ENCODE measurements at regions not wholly inside any gene's neighbourhood (a gene's known extent, or its start where the extent isn't known, plus 50 kb on each side); places are given as distances from the start of the nearest gene placed in this dataset.
A peak's percentile ranks its signal among the peaks of the same experiment; 100 is the strongest.

DNA sequence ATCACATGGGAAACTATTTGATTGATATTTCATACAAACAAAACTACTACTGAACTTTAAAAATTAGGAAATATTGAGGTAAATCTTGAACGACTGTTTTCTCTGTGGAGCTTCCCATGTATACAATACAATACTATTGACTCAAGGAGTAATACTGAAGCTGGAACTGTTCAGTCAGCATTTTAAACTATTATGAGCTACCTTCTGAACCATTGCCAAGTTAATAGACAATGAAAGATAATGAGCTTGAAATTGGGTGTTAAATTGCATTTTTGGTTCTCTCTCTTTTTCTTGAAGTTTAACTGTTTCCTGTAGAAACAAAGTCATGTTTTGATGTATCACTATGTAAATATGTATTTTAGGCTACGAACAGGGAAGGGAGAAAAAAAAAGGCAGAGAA is 569.2 kb downstream of the ZEB2 start:
- Histone ChIP-seq H3K36me3 (no peaks in the 10 kb centered on the region), H3K4me3 (no peak overlapping the region), H3K4me1 (no peaks in the 10 kb centered on the region), H3K27ac (no peak overlapping the region), H3K9me3 (no peaks in the 10 kb centered on the region), H3K27me3 (no peaks in the 10 kb centered on the region)
- intact Hi-C loops (cut with DNase I; ENCODE audit: low total_unique reads) = no loop called here
- TF ChIP-seq, protein P1, sequence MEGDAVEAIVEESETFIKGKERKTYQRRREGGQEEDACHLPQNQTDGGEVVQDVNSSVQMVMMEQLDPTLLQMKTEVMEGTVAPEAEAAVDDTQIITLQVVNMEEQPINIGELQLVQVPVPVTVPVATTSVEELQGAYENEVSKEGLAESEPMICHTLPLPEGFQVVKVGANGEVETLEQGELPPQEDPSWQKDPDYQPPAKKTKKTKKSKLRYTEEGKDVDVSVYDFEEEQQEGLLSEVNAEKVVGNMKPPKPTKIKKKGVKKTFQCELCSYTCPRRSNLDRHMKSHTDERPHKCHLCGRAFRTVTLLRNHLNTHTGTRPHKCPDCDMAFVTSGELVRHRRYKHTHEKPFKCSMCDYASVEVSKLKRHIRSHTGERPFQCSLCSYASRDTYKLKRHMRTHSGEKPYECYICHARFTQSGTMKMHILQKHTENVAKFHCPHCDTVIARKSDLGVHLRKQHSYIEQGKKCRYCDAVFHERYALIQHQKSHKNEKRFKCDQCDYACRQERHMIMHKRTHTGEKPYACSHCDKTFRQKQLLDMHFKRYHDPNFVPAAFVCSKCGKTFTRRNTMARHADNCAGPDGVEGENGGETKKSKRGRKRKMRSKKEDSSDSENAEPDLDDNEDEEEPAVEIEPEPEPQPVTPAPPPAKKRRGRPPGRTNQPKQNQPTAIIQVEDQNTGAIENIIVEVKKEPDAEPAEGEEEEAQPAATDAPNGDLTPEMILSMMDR (IDR thresholded peaks at IDR 0.05) = no peak
- no peak for TF ChIP-seq POLR2A (IDR thresholded peaks at IDR 0.05)
- DNase-seq = no peak

DNA sequence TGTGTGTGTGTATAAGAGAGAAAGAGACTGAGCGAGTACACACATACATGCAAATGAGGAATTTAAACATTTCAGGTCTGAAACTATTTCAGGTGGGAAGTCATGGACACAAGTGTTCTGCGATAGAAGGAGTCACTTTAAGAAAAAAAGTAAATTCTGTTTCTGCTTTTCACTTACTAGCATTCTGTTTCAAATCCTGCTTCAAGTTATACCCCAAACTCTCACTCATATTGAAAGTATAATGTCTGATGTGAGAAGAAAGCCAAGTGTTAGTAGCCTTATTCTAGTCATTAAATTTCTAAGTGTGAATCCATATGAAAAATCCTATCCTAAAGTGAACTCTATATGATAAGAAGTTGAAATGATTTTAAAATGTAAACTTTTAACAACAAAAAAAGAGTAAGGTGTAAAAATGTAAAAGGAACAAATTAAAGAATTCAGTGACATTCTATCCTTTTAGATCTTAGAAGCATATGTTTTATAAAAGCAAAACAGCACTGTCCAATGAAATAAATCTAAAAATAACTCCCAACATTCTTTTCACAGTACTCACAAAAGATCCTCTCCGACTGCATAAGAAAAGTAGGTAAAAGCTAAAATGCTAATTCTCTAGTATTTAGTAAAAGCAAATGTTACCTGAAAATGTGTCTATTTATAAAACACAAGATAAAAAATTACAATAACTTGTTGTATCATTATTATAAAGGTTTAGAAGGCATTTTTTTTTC is 570.6 kb downstream of the ZEB2 start:
- intact Hi-C loops (cut with DNase I; ENCODE audit: low total_unique reads) = no loop called here
- H3K9me3 ChIP-seq = no peaks in the 10 kb centered on the region
- DNase-seq = no peak
- H3K27ac ChIP-seq = peak overlapping the region in 1 of 2 donors; percentile 32
- H3K27me3 ChIP-seq = no peaks in the 10 kb centered on the region
- no peaks in the 10 kb centered on the region for H3K36me3 ChIP-seq
- H3K4me1 ChIP-seq = no peaks in the 10 kb centered on the region
- TF ChIP-seq, protein P1 (IDR thresholded peaks at IDR 0.05) = no peak
- no peak for TF ChIP-seq POLR2A (IDR thresholded peaks at IDR 0.05)
- no peak overlapping the region for H3K4me3 ChIP-seq

DNA sequence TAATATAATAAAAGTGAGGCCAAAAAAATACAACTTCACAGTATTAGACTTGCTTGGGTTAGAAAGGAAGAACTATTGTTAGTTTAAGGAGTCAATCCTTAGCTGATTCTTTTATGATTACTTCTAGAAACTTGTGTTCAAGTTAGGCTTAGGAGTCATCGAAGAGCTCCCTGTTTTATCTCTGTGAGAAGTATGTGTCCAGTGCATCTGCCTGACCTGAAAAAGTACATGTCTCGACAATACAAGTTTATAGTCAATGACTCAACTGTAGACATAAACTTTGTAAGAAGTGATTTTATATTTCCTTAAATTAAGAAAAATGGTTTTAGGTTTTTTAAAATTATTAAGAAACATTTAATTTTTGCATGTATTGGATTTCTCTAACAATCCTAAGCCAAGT is 571.2 kb downstream of the ZEB2 start:
- no peak for DNase-seq
- TF ChIP-seq POLR2A (IDR thresholded peaks at IDR 0.05) = no peak
- TF ChIP-seq, protein P1 (IDR thresholded peaks at IDR 0.05) = no peak
- no peaks in the 10 kb centered on the region for H3K27me3 ChIP-seq
- H3K4me1 ChIP-seq = no peaks in the 10 kb centered on the region
- intact Hi-C loops (cut with DNase I; ENCODE audit: low total_unique reads) = no loop called here
- peak overlapping the region in 1 of 2 donors; percentile 32 for H3K27ac ChIP-seq
- no peaks in the 10 kb centered on the region for H3K36me3 ChIP-seq
- H3K9me3 ChIP-seq = no peaks in the 10 kb centered on the region
- H3K4me3 ChIP-seq = no peak overlapping the region

DNA sequence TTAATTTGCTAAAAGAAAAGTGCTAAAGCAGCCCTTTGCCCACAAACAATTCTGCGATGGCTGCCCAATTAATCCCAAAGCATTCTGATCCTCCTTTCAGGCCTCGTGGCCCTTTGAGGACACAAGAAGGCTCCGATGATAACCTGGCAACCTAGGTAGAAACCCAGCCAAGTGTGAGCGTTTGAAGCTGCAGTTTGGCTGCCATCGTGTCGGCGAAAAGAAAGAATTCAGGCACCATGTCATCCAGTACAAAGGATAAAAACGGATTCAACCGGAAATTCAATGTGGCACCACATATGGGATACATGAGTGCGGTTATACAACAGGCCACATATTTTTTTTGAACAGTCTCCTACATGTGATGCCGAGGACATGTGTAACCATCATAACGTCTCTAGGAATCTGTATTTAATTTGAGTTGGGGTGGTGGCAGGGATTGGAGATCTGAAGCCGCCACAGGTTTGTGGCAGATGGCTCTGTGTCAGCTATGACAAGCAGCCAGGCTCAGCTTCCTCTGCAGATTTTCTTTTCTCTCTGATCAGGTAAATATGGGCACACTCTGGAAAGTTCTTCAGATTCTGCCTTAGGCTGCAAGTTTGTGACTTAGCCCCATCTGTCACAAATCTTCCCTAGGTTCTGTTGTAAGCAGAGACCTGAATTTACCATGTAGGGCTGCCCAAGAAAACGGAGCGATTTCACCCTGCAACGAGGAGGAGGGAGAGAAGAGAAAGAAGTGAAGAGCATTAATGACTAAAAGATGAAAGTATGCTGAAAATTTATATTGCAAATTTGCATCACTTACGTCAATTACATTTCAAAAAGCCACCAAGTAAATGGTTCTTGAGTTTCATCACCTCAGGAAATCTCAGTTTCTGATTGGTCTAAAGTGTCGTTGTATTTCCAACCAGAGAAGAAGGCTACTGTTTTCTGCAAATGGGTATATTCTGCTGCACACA is 573.2 kb downstream of the ZEB2 start:
- Histone ChIP-seq H3K27ac (no peak overlapping the region), H3K4me3 (no peak overlapping the region), H3K36me3 (no peaks in the 10 kb centered on the region), H3K27me3 (no peaks in the 10 kb centered on the region), H3K9me3 (no peaks in the 10 kb centered on the region), H3K4me1 (no peaks in the 10 kb centered on the region)
- TF ChIP-seq, protein P1 (IDR thresholded peaks at IDR 0.05) = no peak
- TF ChIP-seq POLR2A (IDR thresholded peaks at IDR 0.05) = no peak
- intact Hi-C loops (cut with DNase I; ENCODE audit: low total_unique reads) = no loop called here
- DNase-seq = no peak

DNA sequence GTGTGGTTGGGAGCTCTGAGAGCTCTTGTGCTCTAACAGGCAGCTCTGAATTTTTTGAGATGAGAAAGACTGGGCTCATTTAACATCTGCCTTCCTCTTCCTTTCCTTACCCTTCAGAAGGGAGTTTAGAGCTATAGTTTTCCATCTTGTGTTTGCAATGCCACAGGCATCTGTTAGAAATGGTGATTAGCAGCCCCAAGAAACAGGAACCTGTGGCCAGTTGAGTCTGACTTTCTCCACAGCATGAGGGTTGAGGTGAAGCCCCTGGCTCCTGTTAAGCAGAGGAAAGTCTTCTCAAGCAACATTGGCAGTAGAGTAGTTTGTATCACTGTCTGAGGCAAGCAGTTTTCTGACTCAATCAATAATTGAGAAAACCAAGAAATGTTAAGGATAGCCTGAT is 577.4 kb downstream of the ZEB2 start:
- no peaks in the 10 kb centered on the region for H3K27me3 ChIP-seq
- DNase-seq = no peak
- intact Hi-C loops (cut with DNase I; ENCODE audit: low total_unique reads) = no loop called here
- TF ChIP-seq POLR2A (IDR thresholded peaks at IDR 0.05) = no peak
- H3K4me1 ChIP-seq = no peaks in the 10 kb centered on the region
- H3K9me3 ChIP-seq = no peaks in the 10 kb centered on the region
- H3K27ac ChIP-seq = no peak overlapping the region
- no peak overlapping the region for H3K4me3 ChIP-seq
- H3K36me3 ChIP-seq = no peaks in the 10 kb centered on the region

Data from uterus (tissue), 3 donors.